PC-3 (cell line): ENCODE measurements at regions not wholly inside any gene's neighbourhood (a gene's known extent, or its start where the extent isn't known, plus 50 kb on each side); places are given as distances from the start of the nearest gene placed in this dataset.

Source experiments
- ATAC-seq: fragments of 200-7000 bp; cut with Tn5 transposase; 2 replicates; pipeline ENCODE4 v1.9.1; 2020; ENCODE audit warnings: mild to moderate bottlenecking, moderate library complexity
- BruUV-seq: library from RNA; stranded (reverse); fragments of 400-500 nt; replicated peaks from 2 replicates; lab custom pipeline; 2021; lab: Mats Ljungman, UMichigan
- CTCF ChIA-PET: fragments of 300-600 bp; sonication (Branson Sonifier 250); formaldehyde crosslinking; loops from one replicate; lab custom pipeline; 2022; ENCODE audit warnings: antibody characterized with exemption; lab: Charles Lee
- POLR2A ChIA-PET: fragments of 300-600 bp; sonication (Branson Sonifier 250); formaldehyde crosslinking; loops from one replicate; lab custom pipeline; 2022; ENCODE audit warnings: antibody characterized with exemption; ENCODE audit not compliant: unreplicated experiment; lab: Charles Lee
- DNase-seq: peaks from one replicate; pipeline ENCODE4 v3.0.0-alpha.2; 2015
- H2AFZ ChIP-seq: fragments of 300-600 bp; sonication (generic); 2 replicates; pipeline ENCODE4 v1.6.0; 2016; ENCODE audit warnings: antibody characterized with exemption, low read length
- H3F3A ChIP-seq: fragments of 300-600 bp; sonication (generic); one replicate; pipeline ENCODE4 v1.6.0; 2017; ENCODE audit warnings: antibody characterized with exemption, low read length, control low read depth, mild to moderate bottlenecking; ENCODE audit not compliant: unreplicated experiment
- H3K27ac ChIP-seq: fragments of 300-600 bp; sonication (generic); 2 replicates; pipeline ENCODE4 v1.5.1; 2016; ENCODE audit warnings: mild to moderate bottlenecking, low read length
- H3K27me3 ChIP-seq: fragments of 300-600 bp; sonication (generic); 2 replicates; pipeline ENCODE4 v1.6.1; 2016; ENCODE audit warnings: low read length, mixed read lengths
- H3K36me3 ChIP-seq: fragments of 300-600 bp; sonication (generic); 2 replicates; pipeline ENCODE4 v1.6.1; 2016; ENCODE audit warnings: low read depth, mixed run types, low read length, mixed read lengths
- H3K4me1 ChIP-seq: fragments of 300-600 bp; sonication (generic); 2 replicates; pipeline ENCODE4 v1.5.1; 2016; ENCODE audit warnings: low read length; ENCODE audit not compliant: insufficient read depth
- H3K4me2 ChIP-seq: fragments of 300-600 bp; sonication (generic); 2 replicates; pipeline ENCODE4 v1.6.0; 2016; ENCODE audit warnings: low read length
- H3K4me3 ChIP-seq: fragments of 300-600 bp; sonication (generic); 2 replicates; pipeline ENCODE4 v1.5.1; 2016; ENCODE audit warnings: mild to moderate bottlenecking, low read length, mixed read lengths
- H3K79me2 ChIP-seq: fragments of 300-600 bp; sonication (generic); 2 replicates; pipeline ENCODE4 v1.6.1; 2017; ENCODE audit warnings: low read length, mixed read lengths
- H3K9ac ChIP-seq: fragments of 300-600 bp; sonication (generic); 2 replicates; pipeline ENCODE4 v1.6.0; 2016; ENCODE audit warnings: mild to moderate bottlenecking, low read length
- H3K9me2 ChIP-seq: fragments of 300-600 bp; sonication (generic); replicated peaks from 2 replicates; pipeline ENCODE4 v1.6.1; 2016; ENCODE audit warnings: mixed run types, low read length, mixed read lengths
- H3K9me3 ChIP-seq: fragments of 300-600 bp; sonication (generic); 2 replicates; pipeline ENCODE4 v1.6.1; 2016; ENCODE audit warnings: low read length, mixed read lengths
- H4K20me1 ChIP-seq: fragments of 300-600 bp; sonication (generic); 2 replicates; pipeline ENCODE4 v1.6.1; 2016; ENCODE audit warnings: low read length, mixed read lengths
- CTCF ChIP-seq: fragments of 300-600 bp; sonication (generic); conservative IDR thresholded peaks from 2 replicates; pipeline ENCODE4 v1.5.1; 2017; ENCODE audit warnings: antibody characterized with exemption, low read depth, mild to moderate bottlenecking, low read length
- EZH2 ChIP-seq: fragments of 300-600 bp; sonication (generic); IDR thresholded peaks from one replicate; pipeline ENCODE4 v1.6.1; 2017; ENCODE audit warnings: antibody characterized with exemption, mild to moderate bottlenecking, low read length; ENCODE audit not compliant: unreplicated experiment
- EZH2phosphoT487 ChIP-seq: fragments of 300-600 bp; sonication (generic); IDR thresholded peaks from 2 replicates; pipeline ENCODE4 v1.6.1; 2018; ENCODE audit warnings: mild to moderate bottlenecking, antibody characterized with exemption, low read length, borderline replicate concordance
- intact Hi-C: fragments of 100-400 bp; cut with micrococcal nuclease; formaldehyde crosslinking; loops from 2 replicates; pipeline ENCODE4 v1.9.0; 2023

GRCh38 chr3:96330795-96331194, 483.6 kb upstream of the EPHA6 start:
- no TSS peak for BruUV-seq
- no peaks in the 10 kb centered on the region for H4K20me1 ChIP-seq
- DNase-seq: no peak
- H3K27ac ChIP-seq: no peak overlapping the region
- H3K36me3 ChIP-seq: no peaks in the 10 kb centered on the region
- H3K9ac ChIP-seq: no peak overlapping the region
- H3F3A ChIP-seq: no peaks in the 10 kb centered on the region
- no peak overlapping the region for H2AFZ ChIP-seq
- no peak for ATAC-seq
- peaks cover 6% of the 10 kb centered on the region; the same call in 1 of the 2 replicates for H3K4me1 ChIP-seq
- no peak overlapping the region for H3K4me3 ChIP-seq
- H3K4me2 ChIP-seq: no peak overlapping the region
- no peaks in the 10 kb centered on the region for H3K79me2 ChIP-seq
- H3K9me2 ChIP-seq: no peaks in the 10 kb centered on the region
- H3K27me3 ChIP-seq: no peaks in the 10 kb centered on the region
- ChIA-PET POLR2A (interaction anchor here (0.7 kb wide), 1 partner anchor 1517 kb away, joined by 3 read pairs; no protein-coding TSS in a partner anchor), CTCF (no interaction called here)
- TF ChIP-seq CTCF (no peak), EZH2 (no peak), EZH2phosphoT487 (no peak)
- intact Hi-C loops: loop anchor here (1.0 to 10.0 kb wide), 7 partner anchors 152 to 1324 kb away; no protein-coding TSS in a partner anchor
- H3K9me3 ChIP-seq: no peaks in the 10 kb centered on the region

- BruUV-seq: no TSS peak
These were observed 483.1 kb upstream of the EPHA6 start for GRCh38 chr3:96331341-96331740.

More at GRCh38 chr3:96331341-96331740, 483.1 kb upstream of the EPHA6 start:
- POLR2A ChIA-PET: interaction anchor here (0.6 to 0.7 kb wide), 2 partner anchors 365 to 1516 kb away, joined by 3 read pairs; no protein-coding TSS in a partner anchor
- Histone ChIP-seq H3K9me2 (no peaks in the 10 kb centered on the region), H2AFZ (no peak overlapping the region), H3K27ac (no peak overlapping the region), H4K20me1 (no peaks in the 10 kb centered on the region), H3K36me3 (no peaks in the 10 kb centered on the region), H3K4me2 (no peak overlapping the region), H3F3A (no peaks in the 10 kb centered on the region), H3K27me3 (no peaks in the 10 kb centered on the region), H3K9ac (no peak overlapping the region), H3K9me3 (no peaks in the 10 kb centered on the region), H3K79me2 (no peaks in the 10 kb centered on the region), H3K4me1 (peaks cover 6% of the 10 kb centered on the region; the same call in 1 of the 2 replicates), H3K4me3 (no peak overlapping the region)
- ATAC-seq (peak; percentile 75), DNase-seq (peak; percentile 59)
- CTCF ChIA-PET: interaction anchor here (0.6 kb wide), 1 partner anchor 195 kb away, joined by 3 read pairs; no protein-coding TSS in a partner anchor
- intact Hi-C loops: loop anchor here (1.0 to 10.0 kb wide), 7 partner anchors 151 to 1323 kb away; no protein-coding TSS in a partner anchor
- TF ChIP-seq CTCF (peak; percentile 75), EZH2 (no peak), EZH2phosphoT487 (no peak)
